WTC11 (cell line): ENCODE measurements at regions not wholly inside any gene's neighbourhood (a gene's known extent, or its start where the extent isn't known, plus 50 kb on each side); places are given as distances from the start of the nearest gene placed in this dataset.

Experiments used
- CBFB ChIP-seq: sonication (generic); formaldehyde crosslinking; IDR thresholded peaks from 2 replicates; pipeline ENCODE4 v1.8.1; 2022; ENCODE audit warnings: mild to moderate bottlenecking, low read depth, missing genetic modification reagents
- GABPB1 ChIP-seq: sonication (generic); formaldehyde crosslinking; IDR thresholded peaks from 2 replicates; pipeline ENCODE4 v1.8.1; 2023; ENCODE audit warnings: mild to moderate bottlenecking, missing genetic modification reagents
- NFE2L1 ChIP-seq: sonication (generic); formaldehyde crosslinking; IDR thresholded peaks from 2 replicates; pipeline ENCODE4 v1.8.1; 2023; ENCODE audit warnings: missing genetic modification reagents
- TEAD4 ChIP-seq: sonication (generic); formaldehyde crosslinking; IDR thresholded peaks from 2 replicates; pipeline ENCODE4 v1.8.0; 2022; ENCODE audit warnings: mild to moderate bottlenecking, missing genetic modification reagents
- TF ChIP-seq, protein P1 (sequence below): fragments of 200-600 bp; IDR thresholded peaks from 2 replicates; pipeline ENCODE4 v1.8.0; 2022; ENCODE audit warnings: antibody characterized with exemption
- TF ChIP-seq, protein P2 (sequence below): sonication (generic); formaldehyde crosslinking; conservative IDR thresholded peaks from 2 replicates; pipeline ENCODE4 v1.8.1; 2022; ENCODE audit warnings: mild to moderate bottlenecking, missing genetic modification reagents
- TF ChIP-seq, protein P3 (sequence below): sonication (generic); formaldehyde crosslinking; IDR thresholded peaks from 2 replicates; pipeline ENCODE4 v1.8.1; 2022; ENCODE audit warnings: low read depth, missing genetic modification reagents, borderline replicate concordance
- TF ChIP-seq, protein P4 (sequence below): sonication (generic); formaldehyde crosslinking; IDR thresholded peaks from 2 replicates; pipeline ENCODE4 v1.8.0; 2022; ENCODE audit warnings: mild to moderate bottlenecking, missing genetic modification reagents
- TF ChIP-seq, protein P5 (sequence below): sonication (generic); formaldehyde crosslinking; IDR thresholded peaks from 2 replicates; pipeline ENCODE4 v1.8.1; 2022; ENCODE audit warnings: missing genetic modification reagents, borderline replicate concordance
- TF ChIP-seq, protein P6 (sequence below): sonication (generic); formaldehyde crosslinking; IDR thresholded peaks from 2 replicates; pipeline ENCODE4 v1.8.0; 2022; ENCODE audit warnings: mild to moderate bottlenecking, missing genetic modification reagents

DNA sequence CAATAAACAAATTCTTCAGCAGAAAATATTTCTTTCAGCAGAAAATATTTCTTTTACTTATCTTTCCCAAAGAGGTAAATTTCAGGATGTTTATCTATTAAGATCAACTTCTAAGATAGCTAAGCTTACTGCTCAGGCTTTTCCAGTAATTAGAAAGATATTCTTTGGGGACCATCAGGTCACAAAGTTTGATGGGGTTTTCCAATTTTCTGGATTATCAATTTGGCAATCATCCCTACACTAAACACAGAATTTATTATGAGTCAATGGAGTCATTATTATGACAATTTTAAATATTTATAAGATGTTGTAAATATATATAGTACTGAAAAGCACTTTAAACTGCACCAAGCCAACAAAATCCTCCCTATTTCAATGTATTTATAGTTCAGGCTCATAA lies 137.6 kb downstream of the AKAP11 start:
- TF ChIP-seq GABPB1 (CRISPR knock-in tag), result no peak
- TF ChIP-seq, protein P1, sequence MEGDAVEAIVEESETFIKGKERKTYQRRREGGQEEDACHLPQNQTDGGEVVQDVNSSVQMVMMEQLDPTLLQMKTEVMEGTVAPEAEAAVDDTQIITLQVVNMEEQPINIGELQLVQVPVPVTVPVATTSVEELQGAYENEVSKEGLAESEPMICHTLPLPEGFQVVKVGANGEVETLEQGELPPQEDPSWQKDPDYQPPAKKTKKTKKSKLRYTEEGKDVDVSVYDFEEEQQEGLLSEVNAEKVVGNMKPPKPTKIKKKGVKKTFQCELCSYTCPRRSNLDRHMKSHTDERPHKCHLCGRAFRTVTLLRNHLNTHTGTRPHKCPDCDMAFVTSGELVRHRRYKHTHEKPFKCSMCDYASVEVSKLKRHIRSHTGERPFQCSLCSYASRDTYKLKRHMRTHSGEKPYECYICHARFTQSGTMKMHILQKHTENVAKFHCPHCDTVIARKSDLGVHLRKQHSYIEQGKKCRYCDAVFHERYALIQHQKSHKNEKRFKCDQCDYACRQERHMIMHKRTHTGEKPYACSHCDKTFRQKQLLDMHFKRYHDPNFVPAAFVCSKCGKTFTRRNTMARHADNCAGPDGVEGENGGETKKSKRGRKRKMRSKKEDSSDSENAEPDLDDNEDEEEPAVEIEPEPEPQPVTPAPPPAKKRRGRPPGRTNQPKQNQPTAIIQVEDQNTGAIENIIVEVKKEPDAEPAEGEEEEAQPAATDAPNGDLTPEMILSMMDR, result no peak
- TF ChIP-seq, protein P2, sequence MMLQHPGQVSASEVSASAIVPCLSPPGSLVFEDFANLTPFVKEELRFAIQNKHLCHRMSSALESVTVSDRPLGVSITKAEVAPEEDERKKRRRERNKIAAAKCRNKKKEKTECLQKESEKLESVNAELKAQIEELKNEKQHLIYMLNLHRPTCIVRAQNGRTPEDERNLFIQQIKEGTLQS, result no peak
- no peak for TF ChIP-seq NFE2L1 (CRISPR knock-in tag)
- TF ChIP-seq, protein P3, sequence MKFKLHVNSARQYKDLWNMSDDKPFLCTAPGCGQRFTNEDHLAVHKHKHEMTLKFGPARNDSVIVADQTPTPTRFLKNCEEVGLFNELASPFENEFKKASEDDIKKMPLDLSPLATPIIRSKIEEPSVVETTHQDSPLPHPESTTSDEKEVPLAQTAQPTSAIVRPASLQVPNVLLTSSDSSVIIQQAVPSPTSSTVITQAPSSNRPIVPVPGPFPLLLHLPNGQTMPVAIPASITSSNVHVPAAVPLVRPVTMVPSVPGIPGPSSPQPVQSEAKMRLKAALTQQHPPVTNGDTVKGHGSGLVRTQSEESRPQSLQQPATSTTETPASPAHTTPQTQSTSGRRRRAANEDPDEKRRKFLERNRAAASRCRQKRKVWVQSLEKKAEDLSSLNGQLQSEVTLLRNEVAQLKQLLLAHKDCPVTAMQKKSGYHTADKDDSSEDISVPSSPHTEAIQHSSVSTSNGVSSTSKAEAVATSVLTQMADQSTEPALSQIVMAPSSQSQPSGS (CRISPR knock-in tag), result no peak
- TF ChIP-seq, protein P4, sequence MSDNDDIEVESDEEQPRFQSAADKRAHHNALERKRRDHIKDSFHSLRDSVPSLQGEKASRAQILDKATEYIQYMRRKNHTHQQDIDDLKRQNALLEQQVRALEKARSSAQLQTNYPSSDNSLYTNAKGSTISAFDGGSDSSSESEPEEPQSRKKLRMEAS (CRISPR knock-in tag), result no peak
- TF ChIP-seq, protein P5, sequence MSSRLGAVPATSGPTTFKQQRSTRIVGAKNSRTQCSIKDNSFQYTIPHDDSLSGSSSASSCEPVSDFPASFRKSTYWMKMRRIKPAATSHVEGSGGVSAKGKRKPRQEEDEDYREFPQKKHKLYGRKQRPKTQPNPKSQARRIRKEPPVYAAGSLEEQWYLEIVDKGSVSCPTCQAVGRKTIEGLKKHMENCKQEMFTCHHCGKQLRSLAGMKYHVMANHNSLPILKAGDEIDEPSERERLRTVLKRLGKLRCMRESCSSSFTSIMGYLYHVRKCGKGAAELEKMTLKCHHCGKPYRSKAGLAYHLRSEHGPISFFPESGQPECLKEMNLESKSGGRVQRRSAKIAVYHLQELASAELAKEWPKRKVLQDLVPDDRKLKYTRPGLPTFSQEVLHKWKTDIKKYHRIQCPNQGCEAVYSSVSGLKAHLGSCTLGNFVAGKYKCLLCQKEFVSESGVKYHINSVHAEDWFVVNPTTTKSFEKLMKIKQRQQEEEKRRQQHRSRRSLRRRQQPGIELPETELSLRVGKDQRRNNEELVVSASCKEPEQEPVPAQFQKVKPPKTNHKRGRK, result no peak
- TF ChIP-seq, protein P6, sequence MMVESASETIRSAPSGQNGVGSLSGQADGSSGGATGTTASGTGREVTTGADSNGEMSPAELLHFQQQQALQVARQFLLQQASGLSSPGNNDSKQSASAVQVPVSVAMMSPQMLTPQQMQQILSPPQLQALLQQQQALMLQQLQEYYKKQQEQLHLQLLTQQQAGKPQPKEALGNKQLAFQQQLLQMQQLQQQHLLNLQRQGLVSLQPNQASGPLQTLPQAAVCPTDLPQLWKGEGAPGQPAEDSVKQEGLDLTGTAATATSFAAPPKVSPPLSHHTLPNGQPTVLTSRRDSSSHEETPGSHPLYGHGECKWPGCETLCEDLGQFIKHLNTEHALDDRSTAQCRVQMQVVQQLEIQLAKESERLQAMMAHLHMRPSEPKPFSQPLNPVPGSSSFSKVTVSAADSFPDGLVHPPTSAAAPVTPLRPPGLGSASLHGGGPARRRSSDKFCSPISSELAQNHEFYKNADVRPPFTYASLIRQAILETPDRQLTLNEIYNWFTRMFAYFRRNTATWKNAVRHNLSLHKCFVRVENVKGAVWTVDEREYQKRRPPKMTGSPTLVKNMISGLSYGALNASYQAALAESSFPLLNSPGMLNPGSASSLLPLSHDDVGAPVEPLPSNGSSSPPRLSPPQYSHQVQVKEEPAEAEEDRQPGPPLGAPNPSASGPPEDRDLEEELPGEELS (CRISPR knock-in tag), result no peak
- no peak for TF ChIP-seq TEAD4 (CRISPR knock-in tag)
- no peak for TF ChIP-seq CBFB (CRISPR knock-in tag)
